OCI-M1 (cell line): ENCODE measurements at regions not wholly inside any gene's neighbourhood (a gene's known extent, or its start where the extent isn't known, plus 50 kb on each side); places are given as distances from the start of the nearest gene placed in this dataset.

Source experiments
- DNase-seq: peaks from one replicate; lab custom pipeline; 2025; lab: John Stamatoyannopoulos, UW

GRCh38 chr5:1975898-1976765 lies 93.4 kb upstream of the IRX4 start:
- DNase-seq = peak; percentile 16

GRCh38 chr5:1975406-1975715 lies 92.6 kb upstream of the IRX4 start:
- no peak for DNase-seq

- DNase-seq = no peak
Measured at GRCh38 chr5:1974501-1975405, 92.0 kb upstream of the IRX4 start.

- DNase-seq = no peak
Measured at GRCh38 chr5:1974081-1974480, 91.4 kb upstream of the IRX4 start.

- DNase-seq = no peak
Measured at GRCh38 chr5:1973391-1974013, 90.8 kb upstream of the IRX4 start.

- DNase-seq = no peak
Measured at GRCh38 chr5:1971944-1972343, 89.2 kb upstream of the IRX4 start.

GRCh38 chr5:1967736-1968135 lies 85.0 kb upstream of the IRX4 start:
- DNase-seq = no peak

- DNase-seq = no peak
Measured at GRCh38 chr5:1966461-1966860, 83.7 kb upstream of the IRX4 start.

- DNase-seq = no peak
Measured at GRCh38 chr5:1965925-1966324, 83.2 kb upstream of the IRX4 start.

GRCh38 chr5:1963941-1964451 lies 81.3 kb upstream of the IRX4 start:
- DNase-seq = no peak

- no peak for DNase-seq
Measured at GRCh38 chr5:1963358-1963757, 80.6 kb upstream of the IRX4 start.

GRCh38 chr5:1962619-1963355 lies 80.1 kb upstream of the IRX4 start:
- DNase-seq = no peak

GRCh38 chr5:1961952-1962595 lies 79.3 kb upstream of the IRX4 start:
- DNase-seq = no peak

- DNase-seq = no peak
Measured at GRCh38 chr5:1961304-1961946, 78.7 kb upstream of the IRX4 start.

GRCh38 chr5:1960595-1961303 lies 78.0 kb upstream of the IRX4 start:
- DNase-seq = no peak

- no peak for DNase-seq
Measured at GRCh38 chr5:1959725-1960581, 77.2 kb upstream of the IRX4 start.

- no peak for DNase-seq
Measured at GRCh38 chr5:1959231-1959630, 76.5 kb upstream of the IRX4 start.

- no peak for DNase-seq
Measured at GRCh38 chr5:1958211-1959010, 75.7 kb upstream of the IRX4 start.
